HG03460 (cell line): ENCODE measurements at regions not wholly inside any gene's neighbourhood (a gene's known extent, or its start where the extent isn't known, plus 50 kb on each side); places are given as distances from the start of the nearest gene placed in this dataset.

ENCODE experiments used
- ATAC-seq: cut with Tn5 transposase; IDR thresholded peaks from one replicate; pipeline ENCODE4 v1.9.1; 2021; ENCODE audit not compliant: unreplicated experiment

DNA sequence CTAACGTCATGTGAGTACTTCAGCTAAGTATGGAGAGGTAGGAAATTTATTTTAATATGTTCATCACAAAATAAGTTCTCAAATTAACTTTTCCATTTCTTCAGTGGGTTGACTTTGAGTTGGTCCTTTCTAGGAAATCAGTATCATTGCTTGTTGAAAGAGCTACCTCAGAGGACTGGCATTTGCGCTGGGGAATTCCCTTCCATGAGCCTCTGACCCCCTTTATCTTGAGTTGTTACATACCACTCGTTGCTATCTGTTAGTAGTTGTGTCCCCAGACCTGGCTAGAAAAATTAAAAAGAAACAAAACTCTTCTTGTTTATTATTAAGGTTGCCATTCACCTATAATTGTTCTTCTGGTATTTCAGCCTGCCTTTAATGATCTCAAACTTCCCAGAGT lies 96.8 kb upstream of the ROBO2 start:
- no peak for ATAC-seq

- ATAC-seq, result no peak
Measured at GRCh38 chr3:76943671-76944070, 96.2 kb upstream of the ROBO2 start.

DNA sequence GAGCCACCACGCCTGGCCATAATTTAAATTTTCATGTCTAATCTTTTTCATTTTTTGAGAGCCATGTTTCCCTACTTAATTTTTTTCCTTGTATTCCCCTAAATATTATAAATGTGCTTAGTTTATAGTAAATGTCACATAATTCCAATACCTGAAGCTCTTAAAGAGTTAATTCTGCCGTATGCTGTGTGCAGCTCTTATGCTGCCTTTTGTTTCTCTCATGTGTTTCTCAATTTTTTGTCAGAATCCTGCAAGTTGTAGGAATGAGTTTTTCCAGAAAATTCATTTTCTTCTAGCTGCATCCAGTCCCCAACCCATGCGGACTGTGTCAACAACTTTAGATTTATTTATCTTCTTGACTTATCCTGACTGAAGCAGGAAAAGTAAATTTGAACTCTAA lies 90.9 kb upstream of the ROBO2 start:
- ATAC-seq, result no peak

DNA sequence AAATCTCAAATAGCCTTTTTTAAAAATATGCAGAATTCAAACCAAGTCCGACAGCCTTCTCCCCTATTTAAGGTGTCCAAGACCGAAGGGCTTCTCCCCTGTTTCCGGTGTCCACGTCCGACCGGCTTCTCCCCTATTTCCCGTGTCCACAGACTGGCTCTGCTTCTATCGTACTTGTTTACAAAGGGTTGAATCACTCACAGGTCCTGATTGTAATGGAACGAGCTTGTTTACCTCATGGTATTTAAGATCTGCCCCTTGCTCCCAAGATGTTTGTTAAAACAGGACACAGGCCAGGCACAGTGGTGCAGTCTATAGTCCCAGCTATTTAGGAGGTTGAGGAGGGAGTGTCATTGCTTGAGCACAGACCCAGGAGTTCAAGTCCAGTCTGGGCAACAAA lies 90.4 kb upstream of the ROBO2 start:
- ATAC-seq, result no peak

- no peak for ATAC-seq
Measured at GRCh38 chr3:76950590-76950989, 89.3 kb upstream of the ROBO2 start.

GRCh38 chr3:76954412-76954811 lies 85.5 kb upstream of the ROBO2 start:
- no peak for ATAC-seq

GRCh38 chr3:76958274-76958673 lies 81.6 kb upstream of the ROBO2 start:
- no peak for ATAC-seq

DNA sequence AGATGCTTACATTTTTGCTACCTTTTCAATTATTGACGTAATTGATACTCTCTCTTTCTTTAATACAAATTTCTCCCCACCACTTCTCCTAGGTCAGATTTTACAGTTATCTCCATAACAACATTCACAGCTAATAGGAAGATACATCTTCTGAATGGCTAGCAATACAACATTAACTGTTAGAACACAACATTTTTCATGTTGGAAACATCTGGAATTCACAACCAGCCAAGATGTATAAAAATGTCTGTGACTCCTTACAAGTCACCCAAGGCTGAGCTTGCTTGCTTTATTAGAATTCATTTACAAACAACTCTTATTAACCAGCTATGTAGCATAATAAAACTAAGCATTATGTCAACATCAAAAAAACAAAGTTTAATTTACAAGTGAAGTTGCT lies 81.0 kb upstream of the ROBO2 start:
- no peak for ATAC-seq

DNA sequence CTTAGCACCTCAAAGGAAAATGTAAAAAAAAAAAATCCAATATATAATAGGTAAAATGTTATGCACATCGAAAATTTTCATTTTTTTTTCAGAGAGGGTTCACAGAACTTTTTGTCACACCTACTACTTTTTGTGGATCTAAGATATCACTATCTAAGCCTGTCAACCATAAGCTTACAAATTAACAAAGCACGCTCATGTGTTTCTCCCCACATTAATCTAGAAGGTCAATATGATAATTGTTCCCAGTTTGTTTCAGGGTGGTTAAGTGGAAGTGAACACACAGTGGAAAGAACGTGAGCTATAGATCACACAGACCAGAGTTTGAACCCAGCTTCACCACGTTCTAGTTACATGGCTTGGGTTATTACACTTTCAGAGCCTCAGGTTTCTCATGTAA lies 78.6 kb upstream of the ROBO2 start:
- no peak for ATAC-seq

DNA sequence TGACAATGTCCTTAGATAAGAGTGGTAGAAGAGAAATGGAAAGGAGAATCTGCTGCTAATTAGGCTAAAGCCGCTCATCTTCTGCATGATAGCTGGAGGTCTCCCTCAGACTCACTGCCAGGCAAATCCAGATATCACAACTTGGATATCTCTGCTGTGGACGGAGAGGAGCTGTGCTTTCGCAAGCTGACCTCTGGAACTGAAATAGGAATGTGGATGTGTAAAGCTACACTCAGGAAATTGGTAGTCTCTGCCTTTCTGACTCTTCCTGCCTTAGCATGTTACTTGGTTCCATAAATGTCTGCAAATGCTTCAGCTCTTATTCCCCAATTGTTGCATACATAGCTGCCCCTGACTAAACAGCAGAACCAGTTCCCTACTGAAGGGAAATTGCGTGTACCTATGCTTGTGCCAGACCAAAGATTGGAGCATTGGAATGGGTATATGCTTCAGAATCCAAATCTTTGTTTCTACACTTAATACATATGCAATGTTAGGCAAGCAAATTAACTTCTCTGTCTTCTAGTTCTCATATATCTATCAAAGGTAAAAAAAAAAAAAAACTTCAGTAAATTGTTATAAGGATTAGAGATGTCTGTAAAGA lies 74.7 kb upstream of the ROBO2 start:
- no peak for ATAC-seq

- no peak for ATAC-seq
Measured at GRCh38 chr3:76969471-76969870, 70.4 kb upstream of the ROBO2 start.

GRCh38 chr3:76969996-76970615 lies 69.8 kb upstream of the ROBO2 start:
- no peak for ATAC-seq

DNA sequence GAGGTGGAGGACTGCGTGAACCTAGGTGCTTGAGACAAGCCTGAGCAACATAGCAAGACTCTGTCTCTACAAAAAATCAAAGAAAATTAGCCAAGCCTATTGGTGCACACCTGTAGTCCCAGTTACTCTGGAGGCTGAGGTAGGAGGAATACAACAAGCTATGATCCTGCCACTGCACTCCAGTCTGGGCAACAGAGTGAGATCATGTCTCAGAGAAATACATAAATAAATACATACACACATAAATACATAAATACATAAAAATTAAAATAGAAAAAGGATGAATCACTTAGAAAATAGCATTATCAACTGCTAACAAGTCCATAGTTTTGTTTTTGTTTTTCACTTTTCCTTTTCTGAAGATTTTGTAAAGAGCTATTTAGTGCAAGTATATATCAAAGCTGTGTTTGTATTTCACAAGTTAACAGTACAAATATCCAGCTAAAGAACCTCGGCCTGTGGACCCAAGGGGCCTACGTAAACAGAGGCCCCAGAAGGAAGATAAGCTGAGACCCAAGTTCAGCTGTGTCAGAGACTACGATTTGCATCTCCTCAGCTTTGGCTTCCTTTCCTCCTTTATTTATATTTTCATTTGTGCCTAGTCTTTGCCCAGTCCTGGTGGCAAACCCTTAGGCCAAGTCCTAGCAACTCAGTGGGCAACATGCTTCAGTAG lies 67.1 kb upstream of the ROBO2 start:
- no peak for ATAC-seq

GRCh38 chr3:76976996-76977395 lies 62.9 kb upstream of the ROBO2 start:
- ATAC-seq, result no peak

DNA sequence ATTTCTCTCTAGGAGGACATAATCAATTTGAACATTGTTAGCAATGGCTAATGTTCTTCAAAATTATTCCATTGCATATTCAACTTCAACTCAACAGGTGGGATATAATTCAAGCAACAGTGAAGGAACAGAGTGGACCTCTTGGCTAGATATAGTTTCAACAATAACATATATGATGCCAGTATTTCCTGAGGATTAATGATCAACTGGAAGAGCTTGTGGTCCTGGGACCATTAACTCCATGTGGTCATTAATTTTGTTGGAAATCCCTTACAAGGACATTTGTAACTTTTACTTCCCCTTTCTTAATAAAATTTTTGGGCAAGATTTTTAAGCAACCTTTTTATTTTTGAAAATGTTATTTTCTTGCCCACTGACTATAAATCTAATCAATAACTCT lies 54.3 kb upstream of the ROBO2 start:
- ATAC-seq, result no peak

GRCh38 chr3:76986876-76987474 lies 52.9 kb upstream of the ROBO2 start:
- no peak for ATAC-seq
